Inferior parietal cortex (tissue), 1 donor: ENCODE measurements at regions not wholly inside any gene's neighbourhood (a gene's known extent, or its start where the extent isn't known, plus 50 kb on each side); places are given as distances from the start of the nearest gene placed in this dataset.

Source experiments
- DNase-seq: peaks from one replicate; pipeline ENCODE4 v3.0.0-alpha.2; 2016; ENCODE audit errors: extremely low spot score

DNA sequence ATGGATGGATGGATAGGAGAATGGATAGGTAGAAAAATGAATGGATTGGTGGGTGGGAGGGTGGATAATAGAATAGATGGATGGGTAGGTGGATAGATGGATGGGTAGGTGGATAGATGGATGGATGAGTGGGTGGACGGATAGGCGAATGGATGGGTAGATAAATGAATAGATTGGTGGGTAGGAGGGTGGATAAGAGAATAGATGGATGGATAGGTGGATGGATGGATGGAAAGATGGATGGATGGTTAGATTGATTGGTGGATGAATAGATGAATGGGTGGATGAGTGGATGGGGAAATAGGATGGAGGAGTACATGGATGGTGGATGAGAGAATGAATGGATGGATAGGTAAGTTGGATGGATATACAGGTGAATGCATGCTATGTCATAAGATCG lies 110.5 kb downstream of the CEBPB start:
- DNase-seq = no peak

DNA sequence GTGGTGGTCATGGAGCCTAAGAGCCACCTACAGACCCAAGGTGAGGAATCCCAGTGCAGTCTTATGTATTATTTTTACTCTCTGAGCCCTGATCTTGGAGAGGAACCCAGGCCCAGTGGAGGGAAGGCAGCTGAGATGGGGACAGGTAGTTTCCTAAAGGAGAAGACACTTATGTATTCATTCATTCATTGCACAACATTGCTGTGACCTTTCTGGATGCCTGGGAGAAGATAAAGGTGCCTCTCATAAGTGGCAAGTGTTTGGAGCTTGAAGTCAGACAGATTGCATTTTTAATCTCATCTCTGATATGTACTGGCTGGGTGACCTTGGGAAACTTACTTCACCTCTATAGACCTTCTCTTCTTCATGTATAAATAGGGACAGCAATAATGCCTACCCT lies 111.1 kb downstream of the CEBPB start:
- no peak for DNase-seq

DNA sequence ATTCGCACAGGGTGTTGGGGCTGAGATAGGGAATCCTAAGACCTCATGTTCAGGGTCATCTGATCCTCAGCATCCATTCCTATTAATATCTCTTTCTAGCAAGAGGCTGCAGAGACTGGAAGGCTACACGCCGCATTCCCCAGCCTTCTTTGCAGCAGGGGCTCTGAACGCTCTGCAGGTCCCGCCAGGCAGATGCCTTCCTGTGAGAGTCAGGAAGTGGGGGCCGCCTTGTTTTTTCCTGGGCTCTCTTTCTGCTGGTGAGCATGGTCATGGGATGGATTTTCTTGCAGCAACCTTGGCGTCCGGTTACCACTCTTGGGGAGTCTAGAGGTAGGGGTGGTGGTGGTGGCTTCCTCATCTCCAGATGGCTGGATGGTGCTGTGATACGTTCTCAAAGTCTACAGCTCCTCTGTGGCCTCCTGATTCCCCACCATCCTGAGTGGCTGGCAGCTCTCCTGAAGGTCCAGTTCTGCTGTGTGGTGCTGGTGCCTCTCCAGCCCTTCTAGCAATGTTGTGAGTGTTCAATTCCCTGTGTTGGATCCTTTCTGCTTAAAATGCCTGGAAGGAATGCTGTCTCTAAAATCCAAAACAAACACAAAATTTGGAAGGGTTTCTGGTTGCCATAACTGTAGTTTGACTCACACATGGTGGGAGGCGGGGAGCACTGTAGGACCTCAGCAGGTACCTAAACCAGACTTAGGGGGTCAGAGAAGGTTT lies 111.9 kb downstream of the CEBPB start:
- no peak for DNase-seq

DNA sequence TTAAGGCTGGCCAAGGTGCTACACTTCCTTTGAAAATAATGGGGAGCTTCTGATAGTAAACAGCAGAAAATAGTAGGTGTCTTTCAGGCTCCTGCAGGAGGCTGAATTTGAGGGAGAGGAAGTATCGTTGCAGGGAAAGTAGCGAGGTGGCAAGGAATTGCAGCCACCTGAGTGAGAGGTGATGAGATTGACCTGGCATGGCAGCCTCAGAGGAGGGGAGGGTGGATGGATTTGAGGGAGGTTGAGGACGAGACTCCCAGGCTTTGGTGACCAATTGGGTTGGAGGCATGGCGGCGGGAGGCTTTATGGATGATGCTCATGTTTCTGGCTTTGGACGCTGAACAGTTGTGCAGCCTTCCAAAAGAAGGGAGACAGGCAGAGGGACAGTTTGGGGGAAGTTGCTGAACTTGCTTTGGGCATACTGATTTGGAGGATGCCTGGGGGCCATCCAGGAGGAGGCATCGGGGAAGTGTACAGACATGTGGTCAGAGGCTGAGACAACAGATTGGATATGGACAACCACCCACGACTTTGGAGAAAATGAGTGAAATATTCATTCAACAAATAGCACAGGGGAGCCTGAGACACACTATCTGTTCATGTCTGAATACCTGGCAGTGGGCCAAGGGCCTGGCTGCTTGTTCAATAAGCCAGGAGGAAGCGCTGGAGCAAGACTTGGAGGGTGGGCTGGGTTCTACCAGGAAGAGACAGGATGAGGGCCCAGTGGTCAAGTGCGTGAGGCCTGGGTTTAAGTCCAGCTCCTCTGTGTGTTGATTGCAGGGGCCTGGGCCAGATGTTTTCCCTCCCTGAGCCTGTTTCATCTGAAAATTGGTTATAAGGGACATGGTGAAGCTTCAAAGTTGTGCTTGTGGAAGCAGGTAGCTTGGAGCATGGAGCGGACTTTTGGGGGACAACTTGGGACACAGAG lies 113.2 kb downstream of the CEBPB start:
- DNase-seq = no peak

DNA sequence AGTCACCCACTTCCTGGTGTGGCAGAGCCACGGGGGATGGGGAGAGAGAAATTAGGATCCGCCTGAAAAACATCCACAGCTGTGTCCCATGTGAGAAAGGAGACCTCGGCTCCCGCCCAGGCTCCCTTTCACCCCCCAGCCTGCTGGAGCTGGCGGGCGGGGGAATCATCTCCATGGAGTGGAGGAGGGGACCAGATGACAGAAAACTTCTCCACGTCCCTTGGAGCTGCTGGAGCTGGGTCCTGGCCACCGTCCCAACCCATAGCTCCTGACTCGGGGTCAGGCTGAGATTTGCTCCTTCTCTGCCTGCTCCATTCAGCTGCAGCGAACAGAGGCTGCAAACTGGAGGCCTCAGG lies 113.8 kb downstream of the CEBPB start:
- DNase-seq = no peak

DNA sequence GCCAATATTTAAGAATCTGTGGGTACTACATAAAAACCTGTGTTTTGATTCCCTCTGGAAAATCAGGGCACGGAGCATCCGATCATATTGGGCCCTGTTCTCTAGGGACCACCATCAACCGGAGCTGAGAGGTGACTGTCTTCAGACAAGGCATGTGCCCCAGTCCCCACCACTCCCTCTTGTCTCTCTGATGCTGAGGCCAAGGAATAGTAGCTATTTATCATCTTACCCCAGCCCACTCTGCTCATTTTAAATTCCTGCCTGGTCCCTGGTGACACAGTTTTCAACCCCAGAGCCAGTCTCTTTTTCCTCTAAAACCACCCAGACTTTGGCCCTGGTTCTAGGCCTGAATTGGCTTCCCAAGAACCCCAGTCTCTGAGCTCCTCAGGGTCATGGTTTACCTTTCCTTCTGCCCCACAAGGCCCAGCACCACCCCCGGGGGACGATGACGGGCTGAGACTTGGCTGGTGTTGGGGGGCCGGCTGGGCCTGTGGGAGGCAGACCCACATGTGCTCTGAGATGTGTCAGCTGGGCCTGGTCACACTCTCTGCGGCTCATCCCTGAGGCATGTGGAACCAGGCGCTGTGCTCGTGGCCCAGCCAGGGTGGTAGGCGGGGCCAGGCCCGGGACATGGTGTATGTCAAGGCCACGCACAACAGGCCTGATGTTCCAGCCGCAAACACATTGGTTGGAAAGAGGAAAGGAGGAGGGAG lies 114.4 kb downstream of the CEBPB start:
- DNase-seq = no peak

DNA sequence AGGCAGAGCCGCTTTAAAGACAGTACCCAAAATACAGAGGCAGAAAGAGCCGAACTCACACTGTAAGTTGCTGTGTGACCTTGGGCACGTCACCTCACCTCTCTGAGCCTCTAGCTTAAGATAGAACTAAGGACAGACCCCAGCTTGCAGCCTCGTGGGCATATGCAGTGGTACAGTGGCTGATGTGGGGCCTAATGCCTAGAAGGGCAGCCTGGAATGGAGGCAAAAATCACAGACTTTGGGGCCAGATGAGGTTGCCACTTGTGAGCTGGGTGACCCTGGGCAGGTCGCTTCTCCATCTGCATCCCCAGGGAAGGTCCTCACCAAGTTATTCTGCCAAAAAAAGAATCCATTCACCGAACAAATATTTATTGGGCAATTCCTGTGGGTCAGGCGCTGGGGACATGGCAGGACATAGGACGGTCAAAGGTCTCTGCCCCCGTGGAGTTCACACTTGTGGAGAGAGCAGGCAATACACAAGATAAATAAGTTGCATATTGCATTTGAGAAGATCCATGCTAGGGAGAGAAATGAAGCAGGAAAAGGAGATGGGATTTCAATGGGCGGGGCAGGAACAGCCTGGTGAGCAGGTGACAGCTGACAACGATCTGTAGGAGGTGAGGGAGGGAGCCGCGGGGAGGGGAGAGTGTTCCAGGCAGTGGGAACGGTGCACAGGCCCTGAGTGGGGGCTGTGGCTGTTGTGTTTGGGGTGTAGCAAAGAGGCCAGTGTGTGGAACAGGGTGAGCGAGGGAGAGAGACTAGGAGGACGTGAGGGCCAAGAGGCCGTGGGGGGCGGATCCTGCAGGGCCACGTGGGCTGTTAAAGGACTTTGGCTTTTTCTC lies 115.2 kb downstream of the CEBPB start:
- DNase-seq = no peak

DNA sequence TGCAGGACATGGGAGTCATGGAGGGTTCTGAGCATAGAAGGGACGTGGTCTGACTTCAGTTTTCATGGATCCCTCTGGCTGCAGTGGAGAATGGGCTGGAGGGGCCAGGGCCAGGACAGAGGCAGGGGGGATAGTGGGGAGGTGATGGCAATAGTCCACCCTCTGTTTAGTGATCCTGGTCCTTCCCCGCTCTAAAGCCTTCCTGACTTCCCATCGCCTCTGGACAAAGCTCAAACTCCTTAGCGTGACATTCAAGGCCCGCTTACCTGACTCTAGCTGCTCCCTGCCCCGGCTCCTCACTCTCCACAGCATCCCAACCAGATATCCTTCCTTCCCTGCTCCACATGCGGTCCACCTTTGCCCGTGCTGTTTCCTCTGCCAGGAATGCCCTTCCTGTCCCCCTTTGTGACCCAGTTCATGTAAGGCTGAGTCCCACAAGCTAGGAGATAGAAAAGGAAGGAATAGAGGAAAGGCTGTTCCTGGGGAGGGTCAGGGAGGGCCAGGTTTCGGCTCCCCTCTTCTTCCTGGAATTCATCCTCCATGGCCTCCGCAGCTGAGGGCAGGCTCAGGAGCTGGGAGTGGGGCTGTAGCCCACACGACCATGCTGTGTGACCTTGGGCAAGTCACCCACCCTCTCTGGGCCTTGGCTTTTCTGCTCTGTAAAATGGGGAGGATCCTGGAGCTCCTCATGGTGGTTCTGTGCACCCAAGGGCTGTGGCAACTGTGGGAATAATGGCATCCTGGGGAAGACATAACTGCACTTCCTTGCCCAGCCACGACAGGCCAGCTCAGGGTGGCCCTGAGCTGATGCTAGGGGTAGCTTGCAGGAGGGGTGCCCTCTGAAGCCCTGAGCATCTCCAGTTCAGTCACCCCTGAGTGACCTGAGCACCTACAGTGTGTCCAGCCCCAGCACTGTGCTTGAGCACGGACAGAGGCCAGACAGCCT lies 116.1 kb downstream of the CEBPB start:
- no peak for DNase-seq

DNA sequence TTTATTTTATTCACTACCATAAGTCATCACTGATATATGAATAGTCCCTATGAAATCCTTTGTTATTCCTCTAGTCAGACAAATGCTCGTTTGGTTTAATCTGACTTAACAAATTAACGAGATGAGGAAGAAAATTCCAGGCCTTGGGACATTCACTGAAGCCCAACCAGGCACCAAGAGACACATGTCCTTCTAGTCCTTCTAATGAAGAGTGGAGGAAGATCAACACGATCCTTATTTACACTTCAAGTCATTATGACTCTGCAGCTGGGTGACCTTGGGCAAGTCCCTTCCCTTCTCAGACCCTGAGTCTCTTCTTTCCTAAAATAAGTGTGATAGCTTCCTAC lies 117.5 kb downstream of the CEBPB start:
- no peak for DNase-seq

DNA sequence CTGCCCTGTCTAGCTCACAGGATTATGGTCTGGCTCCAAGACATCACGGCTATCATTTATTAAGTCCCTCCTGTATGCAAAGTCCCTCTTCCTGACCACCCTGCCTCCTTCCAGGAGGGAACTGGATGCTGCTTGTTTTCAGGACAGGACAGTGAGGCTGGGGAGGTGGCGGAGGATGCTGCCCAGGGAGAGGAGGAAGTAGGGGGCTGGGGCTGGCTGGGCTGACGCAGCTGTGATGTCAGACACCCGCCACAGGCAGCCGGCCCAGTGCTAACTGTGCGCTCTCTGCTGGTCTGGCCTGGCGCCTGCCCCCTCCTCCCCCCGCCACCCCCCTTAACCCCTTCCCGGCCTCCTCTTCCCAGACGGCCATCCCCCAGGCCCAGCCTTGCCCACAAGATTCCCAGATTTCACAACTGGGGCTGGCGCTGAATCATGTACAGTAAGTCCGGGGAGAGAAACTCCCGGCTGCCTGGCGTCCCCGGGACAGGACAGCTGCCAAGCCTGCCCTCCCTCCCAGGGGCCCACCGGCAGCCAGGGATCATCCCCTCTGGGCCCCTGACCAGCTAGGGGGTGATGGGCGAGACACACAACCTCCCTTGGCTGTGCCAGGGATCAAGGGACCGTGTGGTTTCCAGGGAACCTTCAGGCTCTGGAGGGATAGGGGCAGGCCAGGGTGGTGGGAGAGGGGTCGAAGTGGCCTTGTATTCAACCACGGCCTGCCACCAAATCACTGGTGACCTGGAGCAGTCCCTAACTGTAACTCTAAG lies 118.1 kb downstream of the CEBPB start:
- DNase-seq = no peak

DNA sequence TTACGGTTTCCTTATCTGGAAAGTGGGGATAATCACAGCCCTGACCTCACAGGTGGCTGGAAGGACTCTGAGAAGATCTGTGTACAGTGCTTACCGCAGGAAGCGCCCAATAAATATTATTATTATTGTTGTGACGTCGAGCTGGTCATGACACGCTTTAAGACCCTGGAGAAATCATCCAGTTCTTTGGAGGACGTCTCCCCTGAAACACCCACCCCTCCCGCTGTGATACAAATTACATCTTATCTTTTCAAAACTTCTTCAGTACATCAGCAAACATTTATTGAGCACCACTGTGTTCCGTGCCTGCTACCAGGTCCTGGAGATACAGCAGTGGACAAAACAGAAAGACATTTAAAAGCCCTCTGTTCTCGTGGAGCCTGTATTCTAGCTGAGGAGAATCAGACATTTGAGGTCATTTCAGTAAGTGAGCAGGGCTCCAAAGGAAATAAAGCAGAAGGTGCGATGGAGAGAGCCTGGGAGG lies 118.7 kb downstream of the CEBPB start:
- no peak for DNase-seq

DNA sequence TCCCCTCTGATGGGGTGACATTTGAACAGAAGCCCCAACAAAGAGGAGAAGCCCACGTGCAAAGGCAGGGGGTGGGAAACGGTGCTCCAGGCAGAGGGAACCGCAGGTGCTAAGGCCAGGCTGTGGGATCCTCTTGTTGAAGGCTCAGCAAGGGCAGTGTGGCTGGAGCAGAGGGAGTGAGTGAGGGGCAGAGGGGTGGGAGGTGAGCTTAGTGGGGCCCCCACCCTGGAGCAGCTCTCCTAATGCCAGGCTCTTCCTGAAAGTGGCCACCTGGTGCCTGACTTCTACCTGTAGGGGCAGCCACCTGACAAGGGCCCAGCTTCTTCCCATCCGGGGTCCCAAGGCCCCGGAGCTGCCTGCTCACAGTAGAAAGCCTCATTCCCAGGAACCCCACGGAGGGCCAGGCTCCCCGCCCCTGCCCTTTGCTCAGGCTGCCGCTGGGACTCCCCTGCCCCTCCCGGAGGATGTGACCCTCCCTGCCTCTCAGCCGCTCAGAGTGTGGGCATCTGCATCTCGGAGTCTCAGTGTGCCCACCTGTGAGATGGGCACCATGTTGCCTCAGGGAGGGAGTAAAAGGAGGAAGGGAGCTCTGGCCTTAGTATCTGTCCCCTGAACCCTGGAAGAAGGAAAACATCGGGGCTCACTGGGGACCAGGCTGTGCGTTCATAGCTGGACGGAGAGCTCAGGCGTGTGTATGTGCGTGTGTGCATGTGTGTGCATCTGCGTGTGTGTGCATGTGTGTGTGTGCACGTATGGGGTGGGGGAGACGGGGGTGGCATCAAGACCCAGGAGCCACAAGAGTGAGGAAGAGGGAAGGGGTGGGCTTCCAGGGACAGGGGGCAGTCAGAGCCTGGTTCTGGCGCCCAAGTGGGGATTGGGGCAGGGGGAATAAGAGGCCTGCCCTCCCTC lies 119.4 kb downstream of the CEBPB start:
- no peak for DNase-seq

DNA sequence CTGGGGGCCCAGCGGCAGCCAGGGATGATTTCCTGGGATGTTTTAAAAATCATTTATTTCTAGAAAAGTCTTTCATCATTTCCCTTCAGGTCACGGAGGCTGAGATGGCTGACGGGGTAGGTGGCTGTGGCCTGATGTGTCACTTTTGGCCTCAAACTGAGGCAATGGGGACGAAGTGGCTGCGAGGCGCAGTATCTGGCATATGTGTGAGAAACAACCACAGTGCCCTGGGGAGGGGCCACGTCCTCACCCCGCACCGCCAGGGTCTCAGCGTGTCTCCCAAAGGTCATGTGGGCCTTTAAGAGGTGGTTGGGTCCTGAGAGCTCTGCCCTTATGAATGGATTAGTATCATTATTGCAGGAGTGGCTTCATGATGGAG lies 120.0 kb downstream of the CEBPB start:
- DNase-seq = no peak

DNA sequence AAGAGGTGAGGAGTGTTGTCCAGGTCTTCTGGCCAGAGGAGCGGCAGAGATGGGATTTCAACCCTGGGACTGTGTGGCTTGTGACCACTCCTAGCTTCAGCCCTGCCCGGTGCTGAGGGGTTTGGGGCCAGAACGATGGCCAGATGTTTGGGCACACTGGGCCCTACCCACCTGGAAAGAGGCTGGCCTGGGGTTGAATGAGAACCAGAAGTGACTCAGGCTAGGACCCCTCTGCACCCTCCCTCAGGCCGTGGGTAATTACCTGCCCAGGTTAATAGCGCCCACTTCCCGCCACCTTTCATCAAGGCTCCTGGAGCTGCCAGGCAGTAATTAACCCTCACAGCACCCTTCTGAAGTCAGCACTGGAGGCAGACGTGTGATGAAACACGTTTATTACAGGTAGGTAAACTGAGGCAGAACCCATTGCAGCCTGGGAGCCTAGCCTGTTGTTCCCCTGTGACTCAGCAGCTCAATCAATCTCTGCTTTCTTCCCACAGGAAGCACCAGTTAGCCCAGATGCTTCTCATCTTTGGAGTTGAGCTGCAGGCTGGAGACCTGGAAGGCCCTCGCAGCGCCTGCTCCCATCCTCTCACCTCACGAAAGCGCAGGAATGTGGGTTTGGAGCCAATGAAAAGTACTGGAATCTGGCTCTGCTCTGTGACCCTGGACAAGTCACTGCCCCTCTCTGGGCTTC lies 120.8 kb downstream of the CEBPB start:
- DNase-seq = no peak

DNA sequence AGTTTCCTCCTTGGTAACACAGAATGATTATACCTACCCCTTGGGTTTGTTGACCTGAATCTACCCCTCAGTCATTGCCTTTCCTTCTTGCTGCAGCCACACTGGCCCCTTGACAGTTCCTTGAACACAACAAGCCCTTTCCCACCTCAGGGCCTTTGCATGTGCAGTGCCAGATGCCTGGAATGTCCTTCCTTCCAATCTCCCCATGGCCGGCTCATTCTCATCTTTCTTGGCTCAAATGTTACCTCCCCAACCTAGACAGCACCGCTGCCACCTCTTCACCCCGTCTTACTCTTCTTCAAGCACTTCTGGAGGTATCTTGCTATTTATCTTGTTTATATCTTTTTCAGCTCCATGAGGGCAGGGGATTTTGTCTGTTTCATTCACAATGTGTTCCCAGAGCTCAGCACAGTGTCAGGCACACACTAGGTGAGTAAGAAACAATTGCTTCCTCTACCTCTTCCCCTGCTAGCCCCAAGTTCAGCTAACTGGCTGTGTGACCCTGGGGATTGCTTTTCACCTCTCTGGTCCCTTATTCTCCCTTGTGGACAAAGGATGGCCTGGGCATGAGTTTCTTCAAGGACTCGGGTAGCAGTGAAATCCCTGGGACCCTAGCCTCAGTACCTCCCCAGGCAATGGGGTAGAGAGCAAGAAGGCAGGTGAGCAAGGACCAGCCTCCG lies 121.5 kb downstream of the CEBPB start:
- no peak for DNase-seq

DNA sequence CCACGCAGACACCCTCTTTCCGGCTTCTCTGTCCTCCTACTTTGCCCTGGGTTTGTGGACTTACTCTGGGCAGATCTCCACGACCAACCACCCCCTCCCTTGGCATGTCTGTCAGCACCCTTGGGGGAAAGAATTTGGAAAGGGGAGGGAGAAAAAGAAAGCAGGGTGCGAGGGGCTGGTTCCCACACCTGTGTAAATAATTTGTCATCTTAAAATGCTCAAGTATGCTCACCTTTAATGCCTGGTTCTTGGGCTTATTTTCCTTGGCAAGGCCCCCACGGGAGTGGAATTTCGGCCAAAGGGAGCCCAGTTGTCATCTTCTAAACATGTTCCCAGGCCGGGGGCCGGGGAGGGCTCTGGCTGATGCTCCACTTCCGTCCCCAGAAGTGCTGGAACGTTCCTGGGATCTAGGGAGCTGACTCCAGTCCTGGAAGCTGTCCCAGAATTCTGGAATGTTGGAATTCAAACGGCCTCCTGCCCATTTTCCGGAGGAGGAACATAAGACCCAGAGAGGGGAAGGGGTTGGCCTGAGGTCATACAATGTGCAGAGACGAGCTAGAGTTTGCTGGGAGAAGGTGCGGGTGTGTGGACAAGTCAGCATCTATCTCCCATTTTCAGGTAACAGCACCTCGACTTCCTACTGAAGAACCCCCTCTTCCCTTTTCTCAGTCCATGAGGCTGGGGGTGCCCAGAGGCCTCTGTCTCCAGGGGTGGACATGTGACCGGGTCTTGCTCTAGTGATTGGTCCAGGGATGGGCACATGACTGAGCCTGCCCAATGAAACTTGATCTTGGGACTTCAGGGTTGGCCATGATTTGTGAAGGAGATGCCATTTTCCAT lies 122.3 kb downstream of the CEBPB start:
- DNase-seq = no peak

DNA sequence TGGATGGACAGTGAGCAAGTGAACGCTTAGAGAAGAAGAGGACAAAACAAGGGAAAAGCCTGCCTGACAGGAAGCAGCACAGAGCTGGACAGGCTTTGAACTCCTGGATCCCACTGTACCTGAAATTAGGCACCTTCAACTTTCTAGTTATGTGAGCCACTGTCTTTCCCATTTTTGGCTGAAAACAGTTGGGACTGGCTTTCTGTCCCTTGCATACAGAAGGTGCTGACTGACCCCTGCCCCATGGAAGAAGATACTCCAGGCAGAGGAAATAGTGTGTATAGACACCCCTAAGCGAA lies 122.8 kb downstream of the CEBPB start:
- no peak for DNase-seq
